Ishikawa (cell line): ENCODE measurements at regions not wholly inside any gene's neighbourhood (a gene's known extent, or its start where the extent isn't known, plus 50 kb on each side); places are given as distances from the start of the nearest gene placed in this dataset.

Experiments
- CEBPB ChIP-seq: IDR thresholded peaks from 2 replicates; pipeline ENCODE4 v1.6.1; 2012
- CREB1 ChIP-seq: IDR thresholded peaks from 2 replicates; pipeline ENCODE4 v1.6.1; 2012; ENCODE audit warnings: low read depth
- EGR1 ChIP-seq: IDR thresholded peaks from 2 replicates; pipeline ENCODE4 v1.6.1; 2012
- EP300 ChIP-seq: IDR thresholded peaks from 2 replicates; pipeline ENCODE4 v1.6.1; 2012; ENCODE audit warnings: borderline replicate concordance
- FOXM1 ChIP-seq: IDR thresholded peaks from 2 replicates; pipeline ENCODE4 v1.6.1; 2012; ENCODE audit warnings: low read depth, borderline replicate concordance
- MAX ChIP-seq: IDR thresholded peaks from 2 replicates; pipeline ENCODE4 v1.6.1; 2012
- NFIC ChIP-seq: IDR thresholded peaks from 2 replicates; pipeline ENCODE4 v1.6.1; 2012
- RAD21 ChIP-seq: IDR thresholded peaks from 2 replicates; pipeline ENCODE4 v1.6.1; 2012; ENCODE audit warnings: low read depth
- TAF1 ChIP-seq: IDR thresholded peaks from 2 replicates; pipeline ENCODE4 v1.6.1; 2012; ENCODE audit warnings: low read depth, mild to moderate bottlenecking
- TCF12 ChIP-seq: IDR thresholded peaks from 2 replicates; pipeline ENCODE4 v1.6.1; 2012; ENCODE audit warnings: low read depth
- YY1 ChIP-seq: IDR thresholded peaks from 2 replicates; pipeline ENCODE4 v1.6.1; 2012; ENCODE audit warnings: low read depth
- ZBTB7A ChIP-seq: IDR thresholded peaks from 2 replicates; pipeline ENCODE4 v1.6.1; 2012; ENCODE audit warnings: low read depth
- TF ChIP-seq, protein P1 (sequence below): IDR thresholded peaks from 2 replicates; pipeline ENCODE4 v1.6.1; 2012; ENCODE audit warnings: low read depth, mild to moderate bottlenecking

- TF ChIP-seq EGR1 (no peak), EP300 (no peak), MAX (no peak), RAD21 (no peak), TAF1 (no peak), CREB1 (no peak), YY1 (no peak), FOXM1 (no peak), CEBPB (no peak), ZBTB7A (no peak), TCF12 (no peak), NFIC (no peak)
- TF ChIP-seq, protein P1, sequence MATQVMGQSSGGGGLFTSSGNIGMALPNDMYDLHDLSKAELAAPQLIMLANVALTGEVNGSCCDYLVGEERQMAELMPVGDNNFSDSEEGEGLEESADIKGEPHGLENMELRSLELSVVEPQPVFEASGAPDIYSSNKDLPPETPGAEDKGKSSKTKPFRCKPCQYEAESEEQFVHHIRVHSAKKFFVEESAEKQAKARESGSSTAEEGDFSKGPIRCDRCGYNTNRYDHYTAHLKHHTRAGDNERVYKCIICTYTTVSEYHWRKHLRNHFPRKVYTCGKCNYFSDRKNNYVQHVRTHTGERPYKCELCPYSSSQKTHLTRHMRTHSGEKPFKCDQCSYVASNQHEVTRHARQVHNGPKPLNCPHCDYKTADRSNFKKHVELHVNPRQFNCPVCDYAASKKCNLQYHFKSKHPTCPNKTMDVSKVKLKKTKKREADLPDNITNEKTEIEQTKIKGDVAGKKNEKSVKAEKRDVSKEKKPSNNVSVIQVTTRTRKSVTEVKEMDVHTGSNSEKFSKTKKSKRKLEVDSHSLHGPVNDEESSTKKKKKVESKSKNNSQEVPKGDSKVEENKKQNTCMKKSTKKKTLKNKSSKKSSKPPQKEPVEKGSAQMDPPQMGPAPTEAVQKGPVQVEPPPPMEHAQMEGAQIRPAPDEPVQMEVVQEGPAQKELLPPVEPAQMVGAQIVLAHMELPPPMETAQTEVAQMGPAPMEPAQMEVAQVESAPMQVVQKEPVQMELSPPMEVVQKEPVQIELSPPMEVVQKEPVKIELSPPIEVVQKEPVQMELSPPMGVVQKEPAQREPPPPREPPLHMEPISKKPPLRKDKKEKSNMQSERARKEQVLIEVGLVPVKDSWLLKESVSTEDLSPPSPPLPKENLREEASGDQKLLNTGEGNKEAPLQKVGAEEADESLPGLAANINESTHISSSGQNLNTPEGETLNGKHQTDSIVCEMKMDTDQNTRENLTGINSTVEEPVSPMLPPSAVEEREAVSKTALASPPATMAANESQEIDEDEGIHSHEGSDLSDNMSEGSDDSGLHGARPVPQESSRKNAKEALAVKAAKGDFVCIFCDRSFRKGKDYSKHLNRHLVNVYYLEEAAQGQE = no peak
These were observed 675.3 kb downstream of the BRD1 start for GRCh38 chr22:49152127-49152938.
